Hematopoietic multipotent progenitor cell (in vitro differentiated cells): ENCODE measurements at regions not wholly inside any gene's neighbourhood (a gene's known extent, or its start where the extent isn't known, plus 50 kb on each side); places are given as distances from the start of the nearest gene placed in this dataset.
"Not testable (repeated sequence)": the region's sequence is repeated elsewhere in the genome, so short reads cannot be mapped to it uniquely, and the experiment has no call there.

ENCODE experiments used
- DNase-seq, 3 donors: peaks; one replicate each; pipeline ENCODE4 v3.0.0-alpha.2; 2011 to 2015; ENCODE audit warnings: low read depth in 2 of 3, low spot score in 2 of 3

DNA sequence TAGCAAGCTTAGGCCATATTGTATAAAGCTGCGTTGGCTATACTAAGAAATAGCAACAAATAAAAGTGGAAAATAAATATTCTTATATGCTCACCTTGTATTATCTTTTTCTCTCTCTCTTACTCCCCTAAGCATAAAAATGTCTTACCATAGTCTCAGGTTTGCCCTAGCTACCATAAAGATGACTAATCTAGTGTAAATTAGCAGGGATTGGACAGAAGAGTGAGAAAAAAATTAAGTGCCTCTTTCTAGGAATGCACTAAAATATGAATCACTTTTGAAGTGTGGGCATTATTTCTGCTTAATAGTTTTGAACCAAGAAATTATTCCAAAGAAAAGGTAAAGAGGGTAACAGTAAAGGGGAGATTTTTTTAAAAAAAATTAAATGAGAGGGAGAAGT is 201.3 kb downstream of the HINT1 start:
- DNase-seq: no peak

DNA sequence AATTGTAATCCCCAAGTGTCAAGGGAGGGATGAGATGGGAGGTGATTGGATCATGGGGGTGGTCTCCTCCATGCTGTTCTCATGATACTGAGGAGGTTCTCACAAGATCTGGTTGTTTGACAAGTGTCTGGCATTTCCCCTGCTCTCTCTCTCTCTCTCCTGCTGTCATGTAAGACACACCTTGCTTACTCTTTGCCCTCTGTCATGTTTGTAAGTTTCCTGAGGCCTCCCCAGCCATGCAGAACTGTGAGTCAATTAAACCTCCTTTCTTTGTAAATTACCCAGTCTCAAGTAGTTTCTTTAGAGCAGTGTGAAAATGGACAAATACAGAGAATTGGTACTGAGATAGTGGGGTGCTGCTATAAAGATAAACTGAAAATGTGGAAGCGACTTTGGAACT is 207.9 kb downstream of the HINT1 start:
- no peak for DNase-seq

DNA sequence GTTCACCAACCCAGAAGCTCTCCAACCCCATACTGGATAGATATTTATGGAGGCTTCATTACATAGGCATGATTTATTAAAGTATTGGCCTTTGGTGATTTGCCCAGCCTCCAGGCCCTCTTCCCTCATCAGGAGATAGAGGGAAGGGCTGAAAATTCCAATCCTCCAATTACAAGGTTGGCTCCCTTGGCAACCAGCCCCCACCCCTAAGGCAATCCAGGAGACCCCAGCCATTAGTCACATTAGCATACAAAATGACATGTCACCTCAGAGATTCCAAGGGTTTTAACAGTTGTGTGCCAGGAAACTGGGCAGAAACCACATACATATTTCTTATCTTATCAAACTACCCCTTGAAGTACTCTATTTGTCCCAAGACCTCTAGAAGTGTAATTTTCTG is 210.0 kb downstream of the HINT1 start:
- DNase-seq: no peak

DNA sequence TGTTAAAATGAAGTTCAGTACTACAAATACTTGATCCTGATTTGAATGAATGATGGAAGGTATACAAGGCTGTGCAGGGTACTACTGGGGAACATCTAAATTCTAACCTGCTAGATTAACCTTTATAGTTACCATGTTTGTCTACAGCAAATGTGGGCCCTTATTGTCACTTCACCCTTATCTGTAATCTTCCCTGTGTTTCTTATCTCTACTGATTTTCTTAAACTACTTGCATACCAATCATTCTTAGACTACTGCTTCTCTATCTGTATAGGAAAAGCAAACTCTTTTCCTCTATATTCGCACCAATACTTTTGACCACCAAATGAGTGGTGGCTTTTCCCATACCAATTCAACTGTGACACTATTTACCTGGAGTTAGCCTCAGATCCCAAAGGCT is 210.7 kb downstream of the HINT1 start:
- DNase-seq: no peak

DNA sequence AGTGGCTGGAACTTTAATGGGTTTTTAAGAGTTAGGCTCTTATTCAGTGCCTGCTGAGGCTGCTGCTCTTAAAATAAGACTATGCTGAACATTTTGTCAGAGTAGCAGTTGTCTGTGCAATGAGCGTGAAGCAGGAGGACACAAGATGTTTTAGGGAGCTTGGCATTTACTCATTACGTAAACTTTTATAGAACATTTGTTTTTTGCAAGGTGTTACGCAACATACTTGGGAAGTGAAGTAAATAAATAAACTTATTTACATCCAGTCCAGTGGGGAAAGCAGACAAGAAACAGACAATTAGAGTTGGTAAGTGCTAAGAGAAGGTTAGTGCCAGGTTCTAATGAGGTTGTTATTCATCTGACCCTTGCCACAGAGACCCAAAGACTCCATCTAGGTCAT is 226.0 kb downstream of the HINT1 start:
- DNase-seq: no peak

DNA sequence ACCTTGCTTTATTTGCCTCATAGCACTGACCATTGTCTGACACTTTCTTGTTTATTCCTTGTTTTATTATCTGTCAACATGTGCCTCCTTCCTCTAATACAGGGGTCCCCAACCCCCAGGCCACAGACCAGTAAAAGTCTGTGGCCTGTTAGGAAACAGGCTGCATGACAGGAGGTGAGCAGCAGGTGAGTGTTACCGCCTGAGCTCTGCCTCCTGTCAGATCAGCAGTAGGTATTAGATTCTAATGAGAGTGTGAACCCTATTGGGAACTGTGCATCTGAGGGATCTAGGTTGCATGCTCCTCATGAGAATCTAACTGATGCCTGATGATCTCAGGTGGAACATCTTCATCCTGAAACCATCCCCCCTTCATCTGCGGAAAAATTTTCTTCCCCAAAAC is 228.0 kb downstream of the HINT1 start:
- no peak for DNase-seq

DNA sequence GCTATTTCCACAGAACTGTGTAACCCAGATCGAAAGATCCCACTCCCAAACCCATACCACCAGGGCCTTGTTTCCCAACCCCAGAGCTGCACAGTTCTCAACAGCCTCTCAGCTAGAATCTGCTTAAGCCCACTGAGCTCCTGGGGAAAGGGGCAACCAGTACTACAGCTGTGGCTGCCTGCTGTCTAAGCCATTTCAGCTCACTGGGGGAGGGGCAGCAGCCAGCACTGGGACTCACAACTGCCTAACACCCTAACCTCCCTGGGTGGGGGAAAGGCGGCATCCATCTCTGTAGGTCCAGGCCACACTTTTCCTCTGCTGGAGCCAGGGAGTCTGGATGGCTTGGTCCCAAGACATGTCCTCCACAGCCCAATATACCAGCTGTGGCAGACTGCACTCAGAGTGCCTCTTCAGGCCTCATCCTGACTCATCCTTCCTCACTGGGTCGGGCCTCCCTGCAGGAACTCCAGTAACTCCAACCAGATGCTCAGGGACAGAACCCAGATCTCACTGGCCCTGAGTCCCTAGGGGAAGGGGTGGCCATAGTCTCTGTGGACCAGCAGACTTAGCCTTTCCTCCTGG is 241.4 kb downstream of the HINT1 start:
- DNase-seq: no peak

DNA sequence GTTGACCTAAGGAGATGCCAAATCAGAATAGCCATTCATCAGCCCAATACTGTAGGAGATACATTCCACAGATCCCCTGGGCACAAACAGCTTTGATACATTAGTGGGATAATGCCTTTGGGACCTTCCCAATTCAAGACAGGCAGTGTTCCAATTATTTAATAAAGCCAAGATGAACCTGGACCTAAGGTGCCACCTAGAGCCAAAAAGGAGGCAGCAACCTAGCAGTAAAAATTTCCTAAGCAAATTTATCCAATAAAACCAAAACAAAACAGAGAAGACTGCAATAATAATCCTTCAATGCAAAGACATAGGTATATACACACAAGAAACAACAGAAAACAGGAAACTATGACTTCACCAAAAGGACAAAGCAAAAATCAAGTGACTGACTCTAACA is 253.0 kb downstream of the HINT1 start:
- DNase-seq: no peak

DNA sequence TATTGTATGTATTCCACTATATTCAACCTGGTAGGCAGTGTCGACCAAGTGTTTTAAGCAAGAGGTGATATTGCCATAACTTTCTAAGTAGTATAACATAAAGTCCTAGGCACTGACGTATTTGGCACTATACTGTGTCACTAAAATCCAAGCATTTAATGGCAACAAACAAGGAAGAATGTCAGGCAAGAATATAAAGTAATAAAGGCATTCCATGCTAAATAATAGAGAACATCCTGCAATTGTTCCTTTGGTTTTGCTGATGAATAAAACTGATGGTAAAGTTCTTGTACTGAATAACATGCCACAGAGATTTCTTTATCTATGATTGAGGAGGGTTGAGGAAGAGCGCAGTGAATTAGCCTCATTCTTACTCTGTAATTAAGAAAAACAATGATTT is 256.9 kb downstream of the HINT1 start:
- no peak for DNase-seq

DNA sequence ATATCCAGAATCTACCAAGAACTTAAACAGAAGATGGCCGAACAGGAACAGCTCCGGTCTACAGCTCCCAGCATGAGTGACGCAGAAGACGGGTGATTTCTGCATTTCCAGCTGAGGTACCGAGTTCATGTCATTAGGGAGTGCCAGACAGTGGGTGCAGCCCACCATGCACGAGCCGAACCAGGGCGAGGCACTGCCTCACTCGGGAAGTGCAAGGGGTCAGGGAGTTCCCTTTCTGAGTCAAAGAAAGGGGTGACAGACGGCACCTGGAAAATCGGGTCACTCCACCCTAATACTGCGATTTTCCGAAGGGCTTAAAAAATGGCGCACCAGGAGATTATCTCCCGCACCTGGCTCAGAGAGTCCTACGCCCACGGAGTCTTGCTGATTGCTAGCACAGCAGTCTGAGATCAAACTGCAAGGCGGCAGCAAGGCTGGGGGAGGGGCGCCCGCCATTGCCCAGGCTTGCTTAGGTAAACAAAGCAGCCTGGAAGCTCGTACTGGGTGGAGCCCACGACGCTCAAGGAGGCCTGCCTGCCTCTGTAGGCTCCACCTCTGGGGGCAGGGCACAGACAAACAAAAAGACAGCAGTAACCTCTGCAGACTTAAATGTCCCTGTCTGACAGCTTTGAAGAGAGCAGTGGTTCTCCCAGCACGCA is 267.4 kb downstream of the HINT1 start:
- not testable (repeated sequence) for DNase-seq

DNA sequence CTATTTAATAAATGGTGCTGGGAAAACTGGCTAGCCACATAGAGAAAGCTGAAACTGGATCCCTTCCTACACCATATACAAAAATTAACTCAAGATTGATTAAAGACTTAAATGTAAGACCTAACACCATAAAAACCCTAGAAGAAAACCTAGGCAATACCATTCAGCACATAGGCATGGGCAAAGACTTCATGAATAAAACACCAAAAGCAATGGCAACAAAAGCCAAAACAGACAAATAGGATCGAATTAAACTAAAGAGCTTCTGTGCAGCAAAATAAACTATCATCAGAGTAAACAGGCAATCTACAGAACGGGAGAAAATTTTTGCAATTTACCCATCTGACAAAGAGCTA is 267.9 kb downstream of the HINT1 start:
- DNase-seq: not testable (repeated sequence)

DNA sequence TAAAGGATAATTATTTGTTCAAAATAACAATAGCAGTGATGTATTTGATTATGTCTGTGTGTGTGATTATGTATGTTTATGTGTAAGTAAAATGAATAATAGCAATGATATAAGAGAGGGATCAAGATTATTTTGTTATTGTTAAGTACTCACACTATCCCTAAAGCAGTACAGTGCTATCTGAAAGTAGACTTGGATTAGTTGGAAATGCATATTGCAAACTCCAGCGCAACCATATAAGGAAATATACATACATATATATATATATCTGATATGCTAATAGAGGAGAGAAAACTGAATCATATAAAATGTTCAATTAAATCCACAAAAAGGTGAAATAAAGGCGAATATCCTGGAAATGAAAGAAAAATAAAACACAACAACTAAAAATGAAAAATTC is 268.4 kb downstream of the HINT1 start:
- DNase-seq: no peak

DNA sequence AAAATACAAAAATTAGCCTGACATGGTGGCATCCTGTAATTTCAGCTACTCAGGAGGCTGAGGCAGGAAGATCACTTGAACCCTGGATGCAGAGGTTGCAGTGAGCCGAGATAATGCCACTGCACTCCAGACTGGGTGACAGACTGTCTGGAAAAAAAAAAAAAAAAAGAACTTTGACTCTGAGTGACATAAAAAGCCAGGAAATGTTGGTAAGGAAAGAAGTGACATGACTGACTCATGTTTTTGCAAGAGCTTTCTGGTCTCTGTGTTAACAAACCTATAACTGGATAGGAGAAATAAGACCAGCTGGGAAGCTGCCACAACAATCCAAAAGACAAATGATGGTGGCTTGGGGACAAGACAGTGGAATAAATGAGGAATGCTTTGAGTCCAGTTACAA is 272.1 kb downstream of the HINT1 start:
- no peak for DNase-seq

DNA sequence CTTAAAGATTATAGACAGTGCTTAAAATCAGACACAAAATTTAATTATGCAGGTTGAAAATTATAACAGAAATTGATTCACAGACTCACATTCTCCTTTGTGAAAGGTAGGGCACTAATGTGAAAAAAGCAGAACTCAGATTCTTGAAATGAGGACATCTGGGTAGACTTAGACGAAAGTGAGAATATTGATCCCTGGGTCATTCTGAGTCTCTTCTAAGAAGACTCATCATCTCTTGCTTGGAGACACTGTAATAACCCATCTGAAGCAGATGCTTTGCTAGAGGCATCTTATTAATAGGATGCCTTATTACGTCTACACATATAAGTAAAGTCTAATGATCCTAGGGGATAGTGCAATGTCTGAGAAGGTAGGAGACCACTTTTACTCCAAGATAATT is 274.4 kb downstream of the HINT1 start:
- DNase-seq: no peak

DNA sequence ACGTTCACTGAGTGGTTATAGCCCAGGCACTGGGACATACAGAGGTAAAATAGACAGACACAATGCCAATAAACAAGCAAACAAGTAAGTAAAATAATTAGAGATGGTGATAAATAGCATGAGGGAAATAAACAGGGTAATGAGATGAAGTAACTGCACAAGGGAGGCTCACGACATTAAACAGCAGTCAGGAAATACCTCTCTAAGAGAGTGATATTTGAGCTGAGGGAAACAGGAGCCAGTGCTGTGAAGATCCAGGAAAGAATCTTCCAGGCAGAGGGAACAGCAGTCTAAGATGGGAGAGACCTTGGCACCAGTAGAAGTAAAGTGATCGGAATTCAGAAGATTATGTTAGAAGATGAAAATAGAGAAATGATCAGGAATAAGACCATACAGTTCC is 279.4 kb downstream of the HINT1 start:
- no peak for DNase-seq

DNA sequence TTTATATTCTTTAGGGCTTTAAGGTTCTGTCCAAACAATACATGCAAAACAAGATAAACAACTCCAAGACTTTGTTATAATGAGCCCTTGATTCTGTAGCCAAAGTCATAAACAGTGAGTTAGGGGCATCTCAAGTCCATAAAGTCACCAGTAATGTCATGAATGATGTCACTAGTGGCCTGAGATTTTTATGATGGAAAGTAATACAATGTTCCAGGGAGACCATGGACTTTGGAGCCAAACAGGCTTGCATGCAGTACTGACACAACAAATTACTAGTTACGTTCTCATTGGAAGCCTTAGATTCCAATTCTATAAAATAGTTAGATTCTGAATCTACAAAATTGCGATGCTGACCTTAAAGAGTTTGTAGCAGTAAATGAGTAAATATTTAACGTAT is 280.0 kb downstream of the HINT1 start:
- no peak for DNase-seq

DNA sequence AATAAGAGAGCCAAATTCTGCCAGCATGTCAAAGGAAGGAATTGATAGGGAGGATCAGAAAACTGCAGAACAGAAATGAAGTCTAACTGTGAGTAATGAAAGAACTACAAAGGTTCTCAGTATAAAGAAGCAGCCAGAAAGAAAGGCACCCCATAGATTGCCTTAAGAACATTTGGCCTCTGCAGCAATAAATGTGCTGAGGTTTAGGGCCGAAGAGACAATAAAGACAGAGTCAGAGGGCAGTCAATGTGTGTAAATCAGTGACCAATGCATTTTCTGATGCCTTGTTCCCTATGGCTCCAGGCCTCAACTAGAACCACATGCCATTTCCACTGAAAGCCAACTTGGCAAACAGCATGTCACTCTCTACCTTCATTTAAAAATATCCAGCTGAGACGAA is 281.0 kb downstream of the HINT1 start:
- no peak for DNase-seq

DNA sequence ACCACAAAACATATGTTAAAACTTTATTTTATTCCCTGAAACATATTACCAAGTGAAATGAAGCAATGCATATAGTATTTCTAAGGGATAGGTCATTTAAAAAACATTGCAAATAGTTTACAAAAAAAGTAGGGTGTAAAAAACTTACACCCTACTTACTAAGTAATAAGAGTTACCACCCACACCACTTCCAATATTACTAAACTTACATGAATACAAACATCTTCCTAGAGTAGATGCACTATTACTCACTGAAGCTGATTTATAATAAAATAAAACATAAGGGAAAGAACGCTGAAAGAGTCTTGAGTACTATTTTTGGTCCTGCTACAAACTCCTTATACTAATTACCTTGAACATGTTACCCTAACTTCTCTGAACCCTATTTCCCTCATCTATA is 289.4 kb downstream of the HINT1 start:
- DNase-seq: no peak

DNA sequence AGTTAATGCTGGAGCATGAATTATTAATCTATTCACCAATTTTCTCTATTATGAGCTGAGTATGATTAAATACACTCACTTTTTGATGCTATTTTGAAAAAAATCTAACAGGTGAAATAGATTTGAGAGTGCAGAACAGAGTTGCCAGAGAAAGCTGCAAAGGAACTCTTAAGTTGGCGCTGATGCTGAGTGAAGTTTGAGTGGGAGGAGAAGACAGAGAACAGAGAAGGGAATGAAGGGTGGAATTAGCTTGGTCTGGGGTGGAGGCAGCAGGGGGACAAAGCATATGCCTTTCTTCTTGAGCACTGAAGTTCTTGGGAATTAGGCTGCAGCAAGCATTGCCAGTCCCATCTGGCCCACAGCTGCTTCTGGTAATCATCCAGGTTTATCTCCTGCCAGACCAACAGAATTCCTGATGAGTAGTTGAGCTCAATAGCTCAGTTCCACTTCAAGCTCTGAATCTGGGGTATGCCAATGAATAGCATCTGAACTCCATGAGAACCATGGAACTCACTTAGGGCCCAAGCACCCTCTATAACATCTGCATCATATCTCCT is 290.1 kb downstream of the HINT1 start:
- DNase-seq: no peak

DNA sequence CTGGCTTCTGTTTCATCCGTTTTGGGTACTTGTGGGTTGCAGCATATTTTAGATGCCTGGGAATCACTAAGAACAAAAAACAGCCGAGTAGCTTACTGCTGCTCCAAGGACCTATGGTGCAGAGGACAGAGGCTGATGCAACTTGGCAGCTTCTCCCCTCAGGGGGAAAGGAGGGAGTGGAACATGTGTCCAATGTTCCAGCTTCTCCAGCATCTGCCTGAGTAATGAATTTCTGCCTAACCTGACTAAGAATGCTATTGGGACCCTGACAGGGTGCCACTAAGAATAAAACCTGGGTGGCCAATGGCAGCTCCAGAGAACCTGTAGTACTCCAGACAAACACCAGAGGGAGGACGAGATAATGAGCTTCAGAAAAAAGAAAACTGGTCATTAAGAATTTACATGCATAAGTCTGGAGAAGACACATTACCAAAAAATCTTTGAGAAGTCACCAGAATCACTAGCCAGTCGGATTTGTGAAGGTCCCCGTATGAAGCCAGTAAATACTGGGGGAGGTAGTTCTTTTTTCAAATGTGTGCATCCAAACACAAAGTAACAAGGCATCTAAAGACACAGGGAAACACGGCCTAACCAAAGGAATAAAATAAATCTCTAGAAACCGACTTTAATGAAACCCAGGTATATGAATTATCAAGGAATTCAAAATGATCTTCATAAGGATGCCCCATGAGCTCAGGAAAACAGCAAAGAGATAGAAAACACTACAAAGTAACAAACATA is 293.5 kb downstream of the HINT1 start:
- peak; percentile 17 to 64 (median 22) for DNase-seq

DNA sequence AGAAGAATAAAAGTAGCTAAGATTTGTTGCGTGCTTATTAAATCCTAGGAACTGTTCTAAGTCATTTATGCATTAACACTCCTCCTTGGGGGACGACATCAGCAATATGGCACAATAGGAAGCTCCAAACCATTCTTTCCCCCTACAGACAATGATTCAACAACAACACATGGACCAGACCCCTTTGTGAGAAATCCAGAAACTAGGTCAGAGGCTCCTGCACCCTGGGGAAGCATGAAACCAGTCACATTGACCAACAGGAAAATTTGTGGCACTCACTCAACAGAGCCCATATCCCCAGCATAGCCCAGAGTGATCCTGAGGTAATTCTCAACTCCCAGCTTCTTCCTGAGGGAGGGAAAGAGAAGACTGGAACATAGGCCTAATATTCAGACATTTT is 294.4 kb downstream of the HINT1 start:
- no peak for DNase-seq

DNA sequence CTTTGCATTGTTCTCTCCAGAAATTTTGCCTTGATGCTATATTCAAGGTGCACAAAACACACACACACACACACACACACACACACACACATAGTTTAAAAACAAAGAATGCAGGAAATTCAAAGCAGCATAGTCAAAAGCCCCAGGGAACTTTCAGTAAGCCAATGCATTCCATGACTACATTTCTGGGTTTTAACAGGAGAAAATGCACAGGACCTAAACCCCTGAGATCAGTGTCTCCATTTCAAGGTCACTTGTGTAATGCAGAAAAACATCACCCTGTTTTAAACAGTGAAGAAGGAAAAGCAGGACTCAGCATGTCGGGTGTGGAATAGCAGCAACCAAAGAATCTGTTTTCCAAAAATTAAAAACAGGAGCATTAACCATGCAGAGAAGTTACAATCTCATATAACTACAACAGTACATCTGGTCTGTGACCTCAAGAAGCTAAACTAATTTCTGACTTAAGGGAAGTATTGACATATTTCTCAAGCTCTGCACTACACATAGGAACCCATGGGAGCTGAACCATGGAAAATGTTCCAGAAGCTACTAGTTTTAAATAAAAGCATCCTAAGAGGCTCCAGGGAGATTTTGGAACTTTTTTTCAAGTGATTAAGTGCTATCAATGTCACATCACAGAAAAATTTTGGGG is 296.7 kb downstream of the HINT1 start:
- no peak for DNase-seq
